ENCODE measurements at regions not wholly inside any gene's neighbourhood (a gene's known extent, or its start where the extent isn't known, plus 50 kb on each side); places are given as distances from the start of the nearest gene placed in this dataset.

- TF ChIP-seq CTCF (IDR thresholded peaks at IDR 0.05) (no peak), POLR2A (IDR thresholded peaks at IDR 0.05) (no peak)
These were observed 1204.5 kb upstream of the SLC10A2 start for GRCh38 chr13:104270731-104271130.
